ENCODE measurements at regions not wholly inside any gene's neighbourhood (a gene's known extent, or its start where the extent isn't known, plus 50 kb on each side); places are given as distances from the start of the nearest gene placed in this dataset.

DNA sequence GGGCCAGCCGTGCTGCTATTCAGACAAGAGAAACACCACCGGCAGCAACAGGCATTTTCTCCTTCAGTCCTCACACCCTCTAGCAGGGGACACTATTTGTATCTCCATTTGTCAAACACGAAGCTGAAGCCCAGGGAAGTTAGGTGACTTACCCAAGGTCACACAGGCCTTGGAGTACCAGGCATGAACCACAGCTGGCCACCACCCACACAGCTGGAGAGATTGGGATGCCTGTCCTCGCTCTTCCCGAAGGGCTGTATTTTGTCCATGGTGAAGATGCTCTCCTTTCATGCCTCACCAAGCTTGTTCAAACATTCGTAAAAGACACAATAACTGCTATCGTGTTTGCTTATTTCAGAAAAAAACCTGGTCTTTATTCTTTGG lies 182.7 kb downstream of the INHBB start:
- DNase-seq (ENCODE audit: low spot score) = no peak
- Mint-ChIP-seq H3K27ac (ENCODE audit: unreplicated experiment) (no peak overlapping the region), H3K4me1 (ENCODE audit: unreplicated experiment) (peaks cover 19% of the 10 kb centered on the region), H3K9me3 (ENCODE audit: unreplicated experiment) (no peaks in the 10 kb centered on the region), H3K4me3 (ENCODE audit: unreplicated experiment) (no peak overlapping the region), H3K27me3 (ENCODE audit: unreplicated experiment) (peaks cover 17% of the 10 kb centered on the region), H3K36me3 (ENCODE audit: low read depth, unreplicated experiment) (no peaks in the 10 kb centered on the region)
- TF ChIP-seq, protein P1, sequence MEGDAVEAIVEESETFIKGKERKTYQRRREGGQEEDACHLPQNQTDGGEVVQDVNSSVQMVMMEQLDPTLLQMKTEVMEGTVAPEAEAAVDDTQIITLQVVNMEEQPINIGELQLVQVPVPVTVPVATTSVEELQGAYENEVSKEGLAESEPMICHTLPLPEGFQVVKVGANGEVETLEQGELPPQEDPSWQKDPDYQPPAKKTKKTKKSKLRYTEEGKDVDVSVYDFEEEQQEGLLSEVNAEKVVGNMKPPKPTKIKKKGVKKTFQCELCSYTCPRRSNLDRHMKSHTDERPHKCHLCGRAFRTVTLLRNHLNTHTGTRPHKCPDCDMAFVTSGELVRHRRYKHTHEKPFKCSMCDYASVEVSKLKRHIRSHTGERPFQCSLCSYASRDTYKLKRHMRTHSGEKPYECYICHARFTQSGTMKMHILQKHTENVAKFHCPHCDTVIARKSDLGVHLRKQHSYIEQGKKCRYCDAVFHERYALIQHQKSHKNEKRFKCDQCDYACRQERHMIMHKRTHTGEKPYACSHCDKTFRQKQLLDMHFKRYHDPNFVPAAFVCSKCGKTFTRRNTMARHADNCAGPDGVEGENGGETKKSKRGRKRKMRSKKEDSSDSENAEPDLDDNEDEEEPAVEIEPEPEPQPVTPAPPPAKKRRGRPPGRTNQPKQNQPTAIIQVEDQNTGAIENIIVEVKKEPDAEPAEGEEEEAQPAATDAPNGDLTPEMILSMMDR (IDR thresholded peaks at IDR 0.05; ENCODE audit: unreplicated experiment) = no peak

DNA sequence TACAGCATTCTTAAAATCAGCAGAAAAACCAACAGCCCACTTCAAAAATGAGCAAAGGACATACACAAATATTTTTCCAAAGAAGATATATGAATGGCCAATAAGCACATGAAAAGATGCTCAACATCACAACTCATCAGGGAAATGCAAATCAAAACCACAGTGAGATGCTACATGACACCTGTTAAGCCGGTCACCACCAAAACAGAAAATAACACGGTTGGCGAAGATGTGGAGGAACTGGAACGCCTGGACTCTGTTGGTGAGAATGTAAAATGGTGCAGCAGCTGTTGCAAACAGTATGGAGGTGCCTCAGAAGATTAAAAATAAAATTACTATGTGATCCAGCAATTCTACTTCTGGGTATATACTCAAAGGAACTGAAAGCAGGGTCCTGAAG lies 184.8 kb downstream of the INHBB start:
- DNase-seq (ENCODE audit: low spot score) = no peak

DNA sequence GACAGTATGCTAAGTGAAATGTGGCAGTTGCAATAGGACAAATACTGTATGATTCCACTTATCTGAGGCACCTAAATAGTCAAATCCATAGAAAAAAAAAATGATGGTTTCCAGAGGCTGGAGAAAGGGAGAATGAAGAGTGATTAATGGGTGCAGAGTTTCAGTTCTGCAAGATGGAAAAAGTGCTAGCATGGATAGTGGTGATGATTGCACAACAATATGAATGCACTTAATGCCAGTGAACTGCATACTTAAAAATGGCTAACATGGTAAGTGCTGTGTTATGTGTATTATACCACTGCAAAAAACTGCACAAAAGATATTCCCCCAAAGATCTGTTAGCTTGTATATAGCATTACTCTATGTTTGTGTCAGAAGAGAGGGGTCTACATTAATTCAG lies 185.4 kb downstream of the INHBB start:
- H3K36me3 Mint-ChIP-seq (ENCODE audit: low read depth, unreplicated experiment) = no peaks in the 10 kb centered on the region
- H3K9me3 Mint-ChIP-seq (ENCODE audit: unreplicated experiment) = no peaks in the 10 kb centered on the region
- peaks cover 15% of the 10 kb centered on the region for H3K27me3 Mint-ChIP-seq (ENCODE audit: unreplicated experiment)
- peaks cover 9% of the 10 kb centered on the region for H3K4me1 Mint-ChIP-seq (ENCODE audit: unreplicated experiment)
- no peak for DNase-seq (ENCODE audit: low spot score)
- H3K4me3 Mint-ChIP-seq (ENCODE audit: unreplicated experiment) = no peak overlapping the region
- TF ChIP-seq, protein P1 (IDR thresholded peaks at IDR 0.05; ENCODE audit: unreplicated experiment) = no peak
- no peak overlapping the region for H3K27ac Mint-ChIP-seq (ENCODE audit: unreplicated experiment)

More for the DNA sequence above, 184.8 kb downstream of the INHBB start:
- TF ChIP-seq, protein P1 (IDR thresholded peaks at IDR 0.05; ENCODE audit: unreplicated experiment) = no peak
- Mint-ChIP-seq H3K27ac (ENCODE audit: unreplicated experiment) (no peak overlapping the region), H3K4me3 (ENCODE audit: unreplicated experiment) (no peak overlapping the region), H3K27me3 (ENCODE audit: unreplicated experiment) (peaks cover 15% of the 10 kb centered on the region), H3K4me1 (ENCODE audit: unreplicated experiment) (peaks cover 11% of the 10 kb centered on the region), H3K36me3 (ENCODE audit: low read depth, unreplicated experiment) (no peaks in the 10 kb centered on the region), H3K9me3 (ENCODE audit: unreplicated experiment) (no peaks in the 10 kb centered on the region)

DNA sequence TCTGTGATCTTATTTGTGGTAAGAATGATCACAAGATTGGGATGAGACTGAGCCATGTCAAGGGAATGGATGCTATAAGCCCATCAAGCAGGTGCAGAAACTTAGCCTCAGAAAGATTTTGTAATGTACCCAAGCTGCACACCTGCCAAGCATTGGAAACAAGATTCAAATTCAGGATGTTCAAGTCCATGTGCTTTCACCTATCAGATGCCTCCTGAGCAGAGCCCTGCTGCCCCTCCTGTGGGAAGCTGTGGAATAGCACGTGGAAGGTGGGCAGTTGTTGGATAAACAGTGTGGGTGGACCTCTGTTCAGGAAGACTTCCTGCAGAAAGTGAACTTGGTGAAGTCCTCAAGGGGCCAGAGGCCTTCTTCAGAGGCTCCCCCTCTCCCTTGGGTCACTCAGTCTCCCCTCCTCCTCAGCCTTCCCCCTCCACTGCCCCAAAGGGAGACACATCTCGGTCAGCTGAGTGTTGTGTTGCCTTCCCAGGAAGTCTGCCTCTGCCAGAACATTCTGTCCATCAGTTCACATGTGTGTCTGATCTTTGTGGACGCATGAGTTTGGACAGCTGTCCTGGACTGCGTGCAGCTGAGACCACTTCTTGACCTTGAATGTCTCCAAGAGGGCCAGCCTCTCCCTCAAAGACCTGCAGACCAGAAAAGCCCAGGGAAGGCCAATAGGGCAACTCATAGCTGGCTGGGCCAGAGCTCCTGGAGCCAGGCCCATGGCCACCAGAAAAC lies 186.1 kb downstream of the INHBB start:
- no peaks in the 10 kb centered on the region for H3K9me3 Mint-ChIP-seq (ENCODE audit: unreplicated experiment)
- H3K4me3 Mint-ChIP-seq (ENCODE audit: unreplicated experiment) = no peak overlapping the region
- H3K27me3 Mint-ChIP-seq (ENCODE audit: unreplicated experiment) = peaks cover 15% of the 10 kb centered on the region
- H3K27ac Mint-ChIP-seq (ENCODE audit: unreplicated experiment) = no peak overlapping the region
- H3K4me1 Mint-ChIP-seq (ENCODE audit: unreplicated experiment) = peaks cover 7% of the 10 kb centered on the region
- no peak for DNase-seq (ENCODE audit: low spot score)
- TF ChIP-seq, protein P1 (IDR thresholded peaks at IDR 0.05; ENCODE audit: unreplicated experiment) = no peak
- H3K36me3 Mint-ChIP-seq (ENCODE audit: low read depth, unreplicated experiment) = no peaks in the 10 kb centered on the region

DNA sequence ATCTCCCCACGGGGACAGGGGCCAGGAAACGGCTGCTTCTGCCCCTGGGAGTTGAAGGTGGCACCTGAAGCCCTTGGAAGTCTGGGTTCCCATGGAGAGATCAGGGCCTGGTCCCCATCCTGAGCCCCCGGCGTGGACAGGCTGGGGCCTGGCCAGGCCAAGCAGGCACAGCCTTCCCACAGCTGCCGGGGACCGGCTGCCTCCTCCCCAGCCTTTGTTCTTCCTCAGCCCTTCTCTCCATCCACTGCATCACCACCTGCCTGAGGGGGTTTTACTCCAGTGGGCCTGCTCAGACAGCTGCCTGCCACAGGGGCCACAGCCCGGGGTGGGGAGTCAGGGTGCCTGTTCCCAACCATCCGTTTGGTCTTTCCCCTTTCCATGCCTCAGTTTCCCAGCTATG lies 187.7 kb downstream of the INHBB start:
- Mint-ChIP-seq H3K9me3 (ENCODE audit: unreplicated experiment) (no peaks in the 10 kb centered on the region), H3K27ac (ENCODE audit: unreplicated experiment) (no peak overlapping the region), H3K4me3 (ENCODE audit: unreplicated experiment) (no peak overlapping the region), H3K36me3 (ENCODE audit: low read depth, unreplicated experiment) (no peaks in the 10 kb centered on the region), H3K27me3 (ENCODE audit: unreplicated experiment) (peaks cover 9% of the 10 kb centered on the region), H3K4me1 (ENCODE audit: unreplicated experiment) (no peaks in the 10 kb centered on the region)
- TF ChIP-seq, protein P1 (IDR thresholded peaks at IDR 0.05; ENCODE audit: unreplicated experiment) = no peak
- no peak for DNase-seq (ENCODE audit: low spot score)

All from endothelial cell (in vitro differentiated cells).